ENCODE measurements at regions not wholly inside any gene's neighbourhood (a gene's known extent, or its start where the extent isn't known, plus 50 kb on each side); places are given as distances from the start of the nearest gene placed in this dataset.

- no peak for TF ChIP-seq EZH2 (IDR thresholded peaks at IDR 0.05; ENCODE audit: borderline replicate concordance)
- TF ChIP-seq, protein P1, sequence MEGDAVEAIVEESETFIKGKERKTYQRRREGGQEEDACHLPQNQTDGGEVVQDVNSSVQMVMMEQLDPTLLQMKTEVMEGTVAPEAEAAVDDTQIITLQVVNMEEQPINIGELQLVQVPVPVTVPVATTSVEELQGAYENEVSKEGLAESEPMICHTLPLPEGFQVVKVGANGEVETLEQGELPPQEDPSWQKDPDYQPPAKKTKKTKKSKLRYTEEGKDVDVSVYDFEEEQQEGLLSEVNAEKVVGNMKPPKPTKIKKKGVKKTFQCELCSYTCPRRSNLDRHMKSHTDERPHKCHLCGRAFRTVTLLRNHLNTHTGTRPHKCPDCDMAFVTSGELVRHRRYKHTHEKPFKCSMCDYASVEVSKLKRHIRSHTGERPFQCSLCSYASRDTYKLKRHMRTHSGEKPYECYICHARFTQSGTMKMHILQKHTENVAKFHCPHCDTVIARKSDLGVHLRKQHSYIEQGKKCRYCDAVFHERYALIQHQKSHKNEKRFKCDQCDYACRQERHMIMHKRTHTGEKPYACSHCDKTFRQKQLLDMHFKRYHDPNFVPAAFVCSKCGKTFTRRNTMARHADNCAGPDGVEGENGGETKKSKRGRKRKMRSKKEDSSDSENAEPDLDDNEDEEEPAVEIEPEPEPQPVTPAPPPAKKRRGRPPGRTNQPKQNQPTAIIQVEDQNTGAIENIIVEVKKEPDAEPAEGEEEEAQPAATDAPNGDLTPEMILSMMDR (IDR thresholded peaks at IDR 0.05; ENCODE audit: poor library complexity): no peak
Measured at GRCh38 chr2:111636905-111637304, 247.1 kb downstream of the ANAPC1 start.
